Non-pigmented ciliary epithelial cell (primary cell): ENCODE measurements at regions not wholly inside any gene's neighbourhood (a gene's known extent, or its start where the extent isn't known, plus 50 kb on each side); places are given as distances from the start of the nearest gene placed in this dataset.
"Not testable (repeated sequence)": the region's sequence is repeated elsewhere in the genome, so short reads cannot be mapped to it uniquely, and the experiment has no call there.

Experiments
- DNase-seq: peaks from one replicate; pipeline ENCODE4 v3.0.0-alpha.2; 2010; ENCODE audit warnings: low read depth

GRCh38 chr13:55053891-55054550 is 2025.4 kb downstream of the OLFM4 start:
- not testable (repeated sequence) for DNase-seq

DNA sequence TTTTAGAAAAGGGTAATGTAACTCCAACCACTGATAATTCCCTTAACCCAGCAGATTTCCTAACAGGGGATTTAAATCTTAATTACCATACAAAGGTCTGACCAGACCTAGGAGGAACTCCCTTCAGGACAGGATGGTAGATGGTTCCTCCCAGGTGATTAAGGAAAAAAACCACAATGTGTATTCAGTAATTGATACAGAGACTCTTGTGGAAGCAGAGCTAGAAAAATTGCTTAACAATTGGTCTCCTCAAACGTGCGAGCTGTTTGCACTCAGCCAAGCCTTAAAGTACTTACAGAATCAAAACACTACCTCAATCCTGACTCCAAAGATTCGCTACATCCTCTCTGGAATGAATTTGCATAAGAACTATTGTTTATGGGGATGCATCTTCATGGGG is 2027.1 kb downstream of the OLFM4 start:
- not testable (repeated sequence) for DNase-seq

- no peak for DNase-seq
Measured at GRCh38 chr13:55062662-55063061, 2034.0 kb downstream of the OLFM4 start.

DNA sequence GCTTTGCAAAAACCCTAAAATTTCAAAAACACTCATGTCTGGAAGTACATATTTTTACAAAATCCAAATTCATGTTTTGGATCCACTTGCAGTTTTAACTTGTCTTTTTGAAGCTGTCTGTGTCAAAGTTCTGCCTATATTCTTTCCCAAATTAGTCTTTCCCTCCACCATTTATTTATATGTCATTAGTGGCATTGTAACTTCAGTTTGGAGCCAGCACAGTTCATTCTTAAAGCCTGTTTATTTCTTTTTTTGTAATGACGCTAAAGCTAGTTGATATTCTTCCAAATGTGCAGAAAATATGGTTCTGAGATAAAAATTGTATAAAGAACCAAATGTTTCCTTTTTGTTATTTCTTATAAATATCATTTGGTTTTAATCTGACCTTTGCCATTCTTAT is 2039.3 kb downstream of the OLFM4 start:
- DNase-seq, result no peak

DNA sequence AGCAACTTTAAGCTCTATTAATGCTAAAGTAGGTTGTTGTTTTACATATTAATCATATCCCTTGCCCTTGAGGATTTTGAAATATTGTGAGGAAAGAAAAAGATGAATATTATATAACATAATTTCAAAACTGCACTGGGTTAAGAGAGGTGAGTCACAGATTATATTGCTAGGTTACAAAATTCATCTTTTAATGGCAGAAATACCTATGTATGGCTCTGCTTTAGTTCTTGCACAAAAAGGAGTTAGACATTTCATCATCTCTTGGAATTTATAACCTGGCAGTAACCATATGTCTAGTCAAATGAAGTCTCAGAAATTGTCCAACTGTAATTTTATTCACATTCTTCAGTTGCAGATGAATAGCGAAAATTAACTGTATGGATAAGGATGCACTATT is 2041.1 kb downstream of the OLFM4 start:
- DNase-seq, result no peak

- no peak for DNase-seq
Measured at GRCh38 chr13:55073000-55073399, 2044.4 kb downstream of the OLFM4 start.

DNA sequence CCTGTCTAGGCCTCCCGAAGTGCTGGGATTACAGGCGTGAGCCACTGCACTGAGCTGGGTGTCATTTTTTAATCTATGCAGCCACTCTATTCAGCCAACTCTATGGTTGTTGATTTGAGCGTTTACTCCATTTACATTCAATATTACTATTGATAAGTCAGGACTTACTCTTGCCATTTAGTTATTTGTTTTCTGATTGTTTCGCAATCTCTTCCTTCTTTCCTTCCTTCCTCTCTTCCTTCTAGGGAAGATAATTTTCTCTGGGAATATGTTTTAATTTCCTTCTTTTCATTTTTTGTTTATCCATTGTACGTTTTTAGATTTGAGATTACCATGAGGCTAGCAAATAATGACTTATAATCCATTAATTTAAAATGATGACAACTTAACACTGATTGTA is 2056.0 kb downstream of the OLFM4 start:
- DNase-seq, result no peak

- no peak for DNase-seq
Measured at GRCh38 chr13:55087085-55087484, 2053.6 kb upstream of the PRR20A start.

GRCh38 chr13:55090612-55091011 is 2050.1 kb upstream of the PRR20A start:
- no peak for DNase-seq

- no peak for DNase-seq
Measured at GRCh38 chr13:55091172-55091571, 2049.5 kb upstream of the PRR20A start.

DNA sequence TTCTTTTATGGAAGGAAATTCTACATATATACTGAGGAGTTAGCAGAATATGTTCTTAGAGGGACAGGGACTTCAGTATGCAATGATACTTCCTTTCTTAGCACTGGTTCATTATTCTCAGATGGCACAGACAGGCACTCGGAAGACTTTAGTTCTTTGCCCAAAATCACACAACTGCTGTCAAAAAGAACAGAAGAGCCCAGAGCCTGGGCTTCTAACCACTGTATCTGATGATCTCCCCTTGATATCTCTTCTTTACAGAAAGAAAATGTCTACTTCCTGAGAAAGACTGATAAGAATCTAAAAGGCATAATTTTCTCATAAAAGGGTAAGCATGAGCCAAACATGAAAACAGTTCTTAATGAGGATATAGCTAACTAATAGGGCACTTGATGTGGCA is 2034.2 kb upstream of the PRR20A start:
- no peak for DNase-seq

- no peak for DNase-seq
Measured at GRCh38 chr13:55120631-55121030, 2020.1 kb upstream of the PRR20A start.

GRCh38 chr13:55155046-55155445 is 1985.7 kb upstream of the PRR20A start:
- no peak for DNase-seq

- no peak for DNase-seq
Measured at GRCh38 chr13:55159765-55160164, 1981.0 kb upstream of the PRR20A start.

DNA sequence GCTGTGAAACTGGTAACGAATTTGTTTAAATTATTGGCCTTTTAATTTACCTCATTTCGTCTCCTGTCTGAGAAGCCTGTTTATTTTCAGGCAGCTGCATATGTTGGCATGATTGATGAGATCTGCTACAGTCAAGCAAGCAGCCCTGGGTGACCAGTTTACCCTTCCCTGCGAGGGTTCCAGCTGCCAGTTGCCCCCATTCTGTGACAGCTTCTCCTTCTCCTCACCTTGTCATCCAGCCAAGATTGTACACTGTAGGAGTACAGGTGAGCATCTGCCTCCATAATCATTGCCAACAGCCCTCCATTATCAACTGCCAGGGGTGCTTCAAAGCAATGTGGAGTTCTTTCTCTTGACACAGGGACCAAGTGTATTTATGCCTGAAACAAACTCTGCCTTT is 1979.9 kb upstream of the PRR20A start:
- DNase-seq, result no peak

DNA sequence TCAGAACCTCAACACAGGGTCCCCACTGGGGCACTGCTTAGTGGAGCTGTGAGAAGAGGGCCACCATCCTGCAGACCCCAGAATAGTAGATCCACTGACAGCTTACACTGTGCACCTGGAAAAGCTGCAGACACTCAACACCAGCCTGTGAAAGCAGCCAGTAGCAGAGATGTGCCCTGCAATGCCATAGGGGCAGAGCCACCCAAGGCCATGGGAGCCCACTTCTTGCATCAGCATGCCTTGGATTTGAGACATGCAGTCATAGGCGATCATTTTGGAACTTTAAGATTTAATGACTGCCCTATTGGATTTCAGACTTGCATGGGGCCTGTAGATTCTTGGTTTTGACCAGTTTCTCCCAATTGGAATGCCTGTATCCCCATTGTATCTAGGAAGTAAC is 1962.1 kb upstream of the PRR20A start:
- DNase-seq, result not testable (repeated sequence)

DNA sequence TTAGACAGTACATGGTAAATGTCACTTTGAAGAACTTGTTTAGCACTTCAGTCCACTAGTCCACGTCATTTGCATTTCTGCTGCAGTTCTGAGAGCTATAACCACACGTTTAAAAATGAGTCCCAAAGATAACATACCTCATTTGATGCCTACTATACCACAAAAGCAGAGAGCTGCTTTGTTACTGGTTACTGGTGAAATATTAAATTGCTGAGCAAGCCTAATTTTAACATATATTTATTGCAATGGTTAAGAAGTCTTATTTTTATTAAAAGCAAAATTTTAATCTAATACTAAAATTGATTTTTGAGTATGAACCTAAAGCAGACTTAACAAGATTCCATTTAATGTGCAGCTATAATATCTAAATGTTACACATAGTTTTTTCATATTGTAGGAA is 1949.7 kb upstream of the PRR20A start:
- DNase-seq, result no peak

DNA sequence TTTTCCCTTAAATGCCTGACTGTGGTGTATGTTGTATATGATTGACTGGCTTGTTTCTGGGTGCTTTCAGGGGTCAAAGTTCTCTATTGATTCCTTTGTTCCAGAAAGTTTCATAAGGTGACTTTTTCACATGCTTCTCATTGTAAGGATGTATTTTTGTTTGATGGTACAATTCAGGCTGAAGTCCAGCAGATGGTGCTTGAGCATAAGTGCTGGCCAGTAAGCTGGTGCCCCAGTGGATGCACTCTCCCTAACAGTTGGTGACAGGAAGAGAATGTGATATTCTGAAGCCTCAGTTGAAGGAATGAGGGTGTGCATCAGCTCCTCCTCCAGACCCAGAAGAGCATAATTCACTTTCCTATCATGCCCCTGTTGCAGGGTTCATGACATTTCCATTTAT is 1941.6 kb upstream of the PRR20A start:
- DNase-seq, result no peak

- DNase-seq, result no peak
Measured at GRCh38 chr13:55214841-55215345, 1925.8 kb upstream of the PRR20A start.

DNA sequence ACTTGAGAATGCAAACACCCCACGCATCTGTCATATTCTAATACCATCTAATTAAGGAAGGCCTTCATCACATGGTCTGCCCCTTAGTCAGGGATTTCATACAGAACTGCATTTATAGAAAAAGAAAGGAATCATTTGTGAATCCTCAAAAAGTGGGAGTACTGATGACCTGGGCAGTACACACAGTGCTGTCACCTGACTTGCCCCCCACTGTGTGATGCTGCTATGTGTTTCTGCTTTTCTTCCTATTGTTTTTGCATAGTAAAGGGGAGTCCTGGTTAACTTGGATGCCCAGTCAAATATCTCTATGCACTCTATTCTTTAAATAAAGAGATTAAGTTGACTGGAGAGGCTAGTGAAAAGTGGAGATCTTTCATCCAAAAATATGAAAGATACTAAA is 1921.2 kb upstream of the PRR20A start:
- no peak for DNase-seq

- DNase-seq, result no peak
Measured at GRCh38 chr13:55229906-55230569, 1910.7 kb upstream of the PRR20A start.

DNA sequence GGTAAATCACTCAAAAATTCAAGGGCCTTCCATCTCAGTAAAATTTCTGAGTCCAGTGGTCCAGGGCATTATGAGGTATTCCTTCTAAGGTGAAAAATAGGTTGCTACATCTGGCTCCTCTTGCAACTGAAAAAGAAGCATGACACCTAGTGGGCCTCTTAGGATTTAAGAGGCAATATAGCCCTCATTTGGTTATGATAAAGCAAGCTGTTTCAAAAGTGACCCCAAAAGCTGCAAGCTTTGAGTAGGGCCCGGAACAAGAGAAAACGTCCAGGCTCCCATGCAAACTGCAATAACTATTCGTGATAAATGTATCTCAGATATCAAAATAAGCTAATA is 1910.2 kb upstream of the PRR20A start:
- DNase-seq, result no peak

- no peak for DNase-seq
Measured at GRCh38 chr13:55234311-55234710, 1906.4 kb upstream of the PRR20A start.
